ENCODE measurements at regions not wholly inside any gene's neighbourhood (a gene's known extent, or its start where the extent isn't known, plus 50 kb on each side); places are given as distances from the start of the nearest gene placed in this dataset.
"Not testable (repeated sequence)": the region's sequence is repeated elsewhere in the genome, so short reads cannot be mapped to it uniquely, and the experiment has no call there.

GRCh38 chr12:76292891-76293290, 55.3 kb downstream of the BBS10 start:
- in situ Hi-C loops (cut with MboI; ENCODE audit: low pct_unique_long_range_greater_than_20kb, low sequenced_read_pairs, unreplicated experiment); DNase-seq (ENCODE audit: low spot score): not testable (repeated sequence)

- DNase-seq (ENCODE audit: low spot score); in situ Hi-C loops (cut with MboI; ENCODE audit: low pct_unique_long_range_greater_than_20kb, low sequenced_read_pairs, unreplicated experiment): not testable (repeated sequence)
These were observed 55.9 kb downstream of the BBS10 start for GRCh38 chr12:76292305-76292704.

GRCh38 chr12:76290963-76291859, 57.0 kb downstream of the BBS10 start:
- in situ Hi-C loops (cut with MboI; ENCODE audit: low pct_unique_long_range_greater_than_20kb, low sequenced_read_pairs, unreplicated experiment) = no loop called here
- TF ChIP-seq CTCF (IDR thresholded peaks at IDR 0.05; ENCODE audit: extremely low read depth, insufficient read depth, missing control alignments) = no peak
- no peak for DNase-seq (ENCODE audit: low spot score)

- DNase-seq (ENCODE audit: low spot score) = no peak
- TF ChIP-seq CTCF (IDR thresholded peaks at IDR 0.05; ENCODE audit: extremely low read depth, insufficient read depth, missing control alignments) = no peak
- in situ Hi-C loops (cut with MboI; ENCODE audit: low pct_unique_long_range_greater_than_20kb, low sequenced_read_pairs, unreplicated experiment) = no loop called here
These were observed 60.0 kb downstream of the BBS10 start for GRCh38 chr12:76288218-76288617.

GRCh38 chr12:76284816-76285750, 63.1 kb downstream of the BBS10 start:
- in situ Hi-C loops (cut with MboI; ENCODE audit: low pct_unique_long_range_greater_than_20kb, low sequenced_read_pairs, unreplicated experiment) = no loop called here

GRCh38 chr12:76282744-76283143, 65.5 kb downstream of the BBS10 start:
- TF ChIP-seq CTCF (IDR thresholded peaks at IDR 0.05; ENCODE audit: extremely low read depth, insufficient read depth, missing control alignments) = no peak
- DNase-seq (ENCODE audit: low spot score) = no peak
- in situ Hi-C loops (cut with MboI; ENCODE audit: low pct_unique_long_range_greater_than_20kb, low sequenced_read_pairs, unreplicated experiment) = no loop called here

More at GRCh38 chr12:76284816-76285750, 63.1 kb downstream of the BBS10 start:
- no peak for DNase-seq (ENCODE audit: low spot score)
- TF ChIP-seq CTCF (IDR thresholded peaks at IDR 0.05; ENCODE audit: extremely low read depth, insufficient read depth, missing control alignments) = no peak

GRCh38 chr12:76277480-76277879, 70.7 kb downstream of the BBS10 start:
- no peak for DNase-seq (ENCODE audit: low spot score)
- TF ChIP-seq CTCF (IDR thresholded peaks at IDR 0.05; ENCODE audit: extremely low read depth, insufficient read depth, missing control alignments) = no peak
- in situ Hi-C loops (cut with MboI; ENCODE audit: low pct_unique_long_range_greater_than_20kb, low sequenced_read_pairs, unreplicated experiment) = no loop called here
